B cell (primary cell): ENCODE measurements at regions not wholly inside any gene's neighbourhood (a gene's known extent, or its start where the extent isn't known, plus 50 kb on each side); places are given as distances from the start of the nearest gene placed in this dataset.

Experiments used
- ATAC-seq: fragments of 200-7000 bp; cut with Tn5 transposase; one replicate; pipeline ENCODE4 v1.10.0; 2021; ENCODE audit warnings: low read depth, mild to moderate bottlenecking, moderate number of reproducible peaks, moderate library complexity
- CTCF ChIA-PET: fragments of 350-600 bp; sonication (Branson Sonifier 250); formaldehyde crosslinking; loops from one replicate; lab custom pipeline; 2021; ENCODE audit warnings: antibody characterized with exemption, inconsistent platforms; lab: Charles Lee
- POLR2A ChIA-PET: fragments of 350-600 bp; sonication (Branson Sonifier 250); formaldehyde crosslinking; loops from one replicate; lab custom pipeline; 2021; ENCODE audit warnings: antibody characterized with exemption; lab: Charles Lee
- DNase-seq: peaks from one replicate; pipeline ENCODE4 v3.0.0; 2013
- H2AFZ ChIP-seq: 2 replicates; pipeline ENCODE4 v1.6.1; 2012; ENCODE audit warnings: mild to moderate bottlenecking, low read depth, low read length; ENCODE audit not compliant: insufficient read depth, poor library complexity, severe bottlenecking
- H3K27ac ChIP-seq, 2 donors: 1 replicate in 1 of 2; 2 replicates in 1 of 2; pipeline ENCODE4 v1.5.1; 2012 to 2013; ENCODE audit warnings: low read length in 2 of 2, mild to moderate bottlenecking in 2 of 2, moderate library complexity in 1 of 2
- H3K27me3 ChIP-seq, 4 experiments: fragments of 200-600 bp in 1 of 4; sonication (generic) in 1 of 4; replicated peaks in 1 of 4; 1 replicate in 2 of 4; 2 replicates in 2 of 4; pipeline versions ENCODE4 v1.6.1 to v1.7.0; 2013 to 2016; ENCODE audit warnings: low read length in 3 of 4, mild to moderate bottlenecking in 2 of 4, mixed read lengths in 1 of 4, moderate library complexity in 1 of 4; ENCODE audit not compliant: insufficient read depth in 4 of 4, control insufficient read depth in 3 of 4; ENCODE audit errors: control extremely low read depth in 1 of 4
- H3K36me3 ChIP-seq, 2 experiments: replicated peaks in 1 of 2; 1 replicate in 1 of 2; 2 replicates in 1 of 2; pipeline versions ENCODE4 v1.6.1 to v1.7.1; 2013; ENCODE audit warnings: low read length in 1 of 2; ENCODE audit not compliant: insufficient read depth in 2 of 2, control insufficient read depth in 1 of 2; ENCODE audit errors: control extremely low read depth in 1 of 2, extremely low read depth in 1 of 2
- H3K4me1 ChIP-seq, 2 donors: fragments of 200-600 bp in 1 of 2; sonication (generic) in 1 of 2; 1 replicate in 1 of 2; 2 replicates in 1 of 2; pipeline versions ENCODE4 v1.5.1 to v1.6.1; 2013 to 2017; ENCODE audit warnings: low read length in 2 of 2; ENCODE audit not compliant: control insufficient read depth in 2 of 2, insufficient read depth in 2 of 2
- H3K4me2 ChIP-seq: replicated peaks from 2 replicates; pipeline ENCODE3; 2012; ENCODE audit warnings: mild to moderate bottlenecking, low read depth, low read length; ENCODE audit not compliant: poor library complexity, severe bottlenecking
- H3K4me3 ChIP-seq, 5 experiments: fragments of 200-600 bp in 1 of 5; sonication (generic) in 1 of 5; 1 replicate in 3 of 5; 2 replicates in 2 of 5; pipeline versions ENCODE4 v1.5.1 to v1.7.0; 2011 to 2016; ENCODE audit warnings: low read length in 4 of 5, mild to moderate bottlenecking in 4 of 5, low read depth in 2 of 5, control low read depth in 1 of 5, moderate library complexity in 1 of 5; ENCODE audit not compliant: insufficient read depth in 1 of 5; ENCODE audit errors: control extremely low read depth in 1 of 5, extremely low read depth in 1 of 5
- H3K79me2 ChIP-seq: fragments of 200-600 bp; sonication (generic); one replicate; pipeline ENCODE4 v1.6.0; 2016; ENCODE audit warnings: low read length; ENCODE audit not compliant: control insufficient read depth, insufficient read depth
- H3K9ac ChIP-seq: fragments of 200-600 bp; sonication (generic); 2 replicates; pipeline ENCODE4 v1.6.1; 2017; ENCODE audit warnings: mild to moderate bottlenecking, low read length, moderate library complexity
- H3K9me3 ChIP-seq, 3 donors: one replicate each; pipeline versions ENCODE4 v1.6.1 to v1.7.1; 2013; ENCODE audit warnings: low read length in 2 of 3; ENCODE audit not compliant: control insufficient read depth in 2 of 3, insufficient read depth in 1 of 3; ENCODE audit errors: control extremely low read depth in 1 of 3
- H4K20me1 ChIP-seq: 2 replicates; pipeline ENCODE4 v1.6.0; 2012; ENCODE audit warnings: mild to moderate bottlenecking, low read length; ENCODE audit not compliant: insufficient read depth, control insufficient read depth, poor library complexity, severe bottlenecking
- H3K27ac Mint-ChIP-seq: one replicate; pipeline ENCODE4 v1.8.0; 2021; ENCODE audit warnings: mixed read lengths
- H3K27me3 Mint-ChIP-seq: one replicate; pipeline ENCODE4 v1.8.0; 2021; ENCODE audit warnings: mixed read lengths
- H3K4me1 Mint-ChIP-seq: one replicate; pipeline ENCODE4 v1.8.0; 2021; ENCODE audit warnings: mixed read lengths
- H3K4me3 Mint-ChIP-seq: one replicate; pipeline ENCODE4 v1.8.0; 2021; ENCODE audit warnings: mixed read lengths
- H3K9me3 Mint-ChIP-seq: one replicate; pipeline ENCODE4 v1.8.0; 2022; ENCODE audit warnings: mixed read lengths; ENCODE audit not compliant: insufficient read depth
- CTCF ChIP-seq: fragments of 200-600 bp; IDR thresholded peaks from one replicate; pipeline ENCODE4 v1.8.0; 2022; ENCODE audit warnings: antibody characterized with exemption, mild to moderate bottlenecking
- EZH2 ChIP-seq: IDR thresholded peaks from 2 replicates; pipeline ENCODE4 v1.6.1; 2012; ENCODE audit warnings: borderline replicate concordance, low read depth, mild to moderate bottlenecking, moderate library complexity, low read length; ENCODE audit not compliant: insufficient read depth, poor library complexity, severe bottlenecking
- WGBS: methylation state at CpG from one replicate; pipeline ENCODE4 v1.1.5; 2013; ENCODE audit warnings: missing lambda C conversion rate; ENCODE audit not compliant: insufficient coverage; 5-methylcytosine and 5-hydroxymethylcytosine counted together
- intact Hi-C: fragments of 100-400 bp; cut with micrococcal nuclease; formaldehyde crosslinking; loops from one replicate; pipeline ENCODE4 v1.10.0; 2022

GRCh38 chr3:83248454-83248853 lies 1487.0 kb upstream of the GBE1 start:
- ATAC-seq = no peak

DNA sequence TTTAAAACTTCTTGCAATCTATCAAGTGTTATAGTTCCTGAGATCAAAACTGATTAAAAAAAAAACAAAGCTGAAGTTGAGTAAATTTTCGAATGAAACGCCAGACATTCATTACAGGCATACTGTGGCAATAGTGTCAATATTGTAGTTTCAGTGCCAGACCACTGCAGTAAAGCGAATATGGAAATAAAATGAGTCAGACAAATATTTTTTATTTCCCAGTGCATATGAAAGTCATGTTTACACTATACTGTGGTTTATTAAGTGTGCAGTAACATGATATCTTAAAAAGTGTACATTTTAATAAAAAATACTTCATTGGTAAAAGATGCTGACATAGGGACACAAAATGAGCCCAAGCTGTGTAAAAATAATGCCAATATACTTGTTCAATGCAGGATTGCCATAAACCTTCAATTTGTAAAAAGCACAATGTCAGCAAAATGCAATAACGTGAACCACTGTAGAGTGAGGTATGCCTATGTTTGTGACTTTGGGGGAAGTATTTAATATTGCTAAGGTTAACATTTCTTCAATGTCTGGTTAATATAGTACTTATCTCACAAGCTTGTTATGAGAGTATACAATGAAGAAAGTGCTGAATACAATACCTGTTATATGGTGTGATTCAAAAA lies 1473.9 kb upstream of the GBE1 start:
- POLR2A ChIA-PET = no interaction called here
- Histone ChIP-seq H3K36me3 (no peaks in the 10 kb centered on the region), H3K4me2 (no peak overlapping the region), H2AFZ (no peak overlapping the region), H3K9me3 (no peaks in the 10 kb centered on the region), H3K27ac (no peak overlapping the region), H4K20me1 (no peaks in the 10 kb centered on the region), H3K4me3 (no peak overlapping the region), H3K79me2 (no peaks in the 10 kb centered on the region), H3K9ac (no peak overlapping the region), H3K27me3 (no peaks in the 10 kb centered on the region), H3K4me1 (no peaks in the 10 kb centered on the region)
- no peak for DNase-seq
- no peaks in the 10 kb centered on the region for H3K27me3 Mint-ChIP-seq
- no CpG with 5 or more reads among the region's 4 CpGs for WGBS
- H3K4me1 Mint-ChIP-seq = no peaks in the 10 kb centered on the region
- ATAC-seq = no peak
- no peak overlapping the region for H3K27ac Mint-ChIP-seq
- H3K4me3 Mint-ChIP-seq = no peak overlapping the region
- CTCF ChIA-PET = no interaction called here
- TF ChIP-seq CTCF (no peak), EZH2 (no peak)
- no peaks in the 10 kb centered on the region for H3K9me3 Mint-ChIP-seq
- intact Hi-C loops = no loop called here

More at GRCh38 chr3:83248454-83248853, 1487.0 kb upstream of the GBE1 start:
- Mint-ChIP-seq H3K9me3 (peaks cover 5% of the 10 kb centered on the region), H3K4me1 (no peaks in the 10 kb centered on the region), H3K27ac (no peak overlapping the region), H3K4me3 (no peak overlapping the region), H3K27me3 (no peaks in the 10 kb centered on the region)
- no peaks in the 10 kb centered on the region for H3K9me3 ChIP-seq
- CTCF ChIA-PET = no interaction called here
- no peak overlapping the region for H3K4me2 ChIP-seq
- H3K9ac ChIP-seq = no peak overlapping the region
- H3K4me3 ChIP-seq = no peak overlapping the region
- DNase-seq = no peak
- no peaks in the 10 kb centered on the region for H3K36me3 ChIP-seq
- H4K20me1 ChIP-seq = no peaks in the 10 kb centered on the region
- H3K27me3 ChIP-seq = no peaks in the 10 kb centered on the region
- POLR2A ChIA-PET = no interaction called here
- H2AFZ ChIP-seq = no peak overlapping the region
- 80% methylated on average over 1 of the region's 3 CpGs for WGBS
- intact Hi-C loops = no loop called here
- H3K79me2 ChIP-seq = no peaks in the 10 kb centered on the region
- H3K4me1 ChIP-seq = no peaks in the 10 kb centered on the region
- no peak overlapping the region for H3K27ac ChIP-seq
- TF ChIP-seq EZH2 = no peak
- TF ChIP-seq CTCF = no peak
